ENCODE measurements at regions not wholly inside any gene's neighbourhood (a gene's known extent, or its start where the extent isn't known, plus 50 kb on each side); places are given as distances from the start of the nearest gene placed in this dataset.

DNA sequence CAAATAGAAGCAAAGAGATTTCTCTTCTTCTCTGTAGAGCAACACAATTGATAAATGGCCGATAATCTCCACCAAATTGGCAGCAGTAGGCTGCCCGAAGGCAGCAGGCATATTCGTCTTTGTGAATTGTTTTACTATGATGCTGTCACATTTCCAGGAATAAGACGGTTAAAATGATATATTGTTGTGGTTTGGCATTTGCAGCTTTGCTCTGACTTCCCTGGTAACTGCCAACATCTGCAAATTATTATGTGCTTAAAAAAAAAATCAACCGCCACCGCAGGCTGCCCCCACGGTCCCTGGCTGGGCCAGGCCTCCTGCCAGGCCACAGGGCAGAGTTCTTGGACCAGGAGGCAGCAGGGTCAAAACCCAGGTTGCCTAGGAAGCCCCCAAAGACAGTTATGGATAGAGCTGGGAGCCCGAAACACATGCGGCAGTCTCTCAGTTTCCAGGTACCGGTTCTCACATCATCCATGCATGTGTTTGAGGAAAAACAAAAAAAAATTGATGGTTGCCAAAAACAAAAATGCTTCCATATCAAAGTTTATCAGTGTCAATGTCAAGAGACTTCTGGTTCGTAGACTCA is 179.3 kb downstream of the ETS2 start:
- DNase-seq (ENCODE audit: low read depth) = peak; percentile 87

DNA sequence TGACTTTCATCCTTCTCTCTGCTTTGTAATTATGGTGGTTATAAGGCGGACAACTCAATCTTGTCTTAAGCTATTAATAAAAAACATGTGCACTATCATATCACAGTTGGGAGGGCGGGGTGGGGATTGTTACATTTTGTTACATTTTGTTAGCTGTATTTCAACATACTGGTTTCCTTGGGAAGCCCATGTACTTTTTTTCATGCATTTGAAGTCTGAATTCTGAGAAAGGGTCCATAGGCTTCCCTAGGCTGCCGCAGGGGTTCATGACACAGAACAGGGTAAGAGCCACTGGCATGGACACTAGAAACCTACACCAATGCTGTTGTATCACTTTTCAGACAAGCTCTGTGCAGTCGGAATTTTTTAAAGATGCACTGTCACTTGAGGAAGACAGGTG is 178.8 kb downstream of the ETS2 start:
- DNase-seq (ENCODE audit: low read depth) = no peak

DNA sequence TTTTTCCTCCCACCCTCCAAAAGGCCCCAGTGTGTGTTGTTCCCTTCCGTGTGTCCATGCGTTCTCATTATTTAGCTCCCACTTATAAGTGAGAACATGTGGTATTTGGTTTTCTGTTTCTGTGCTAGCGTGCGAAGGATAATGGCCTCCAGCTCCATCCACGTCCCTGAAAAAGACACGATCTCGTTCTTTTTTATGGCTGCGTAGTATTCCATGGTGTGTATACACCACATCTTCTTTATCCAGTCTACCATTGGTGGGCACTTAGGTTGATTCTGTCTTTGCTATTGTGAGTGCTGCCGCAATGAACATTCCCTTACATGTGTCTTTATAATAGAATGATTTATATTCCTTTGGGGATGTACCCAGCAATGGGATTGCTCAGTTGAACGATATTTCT is 177.8 kb downstream of the ETS2 start:
- no peak for DNase-seq (ENCODE audit: low read depth)

DNA sequence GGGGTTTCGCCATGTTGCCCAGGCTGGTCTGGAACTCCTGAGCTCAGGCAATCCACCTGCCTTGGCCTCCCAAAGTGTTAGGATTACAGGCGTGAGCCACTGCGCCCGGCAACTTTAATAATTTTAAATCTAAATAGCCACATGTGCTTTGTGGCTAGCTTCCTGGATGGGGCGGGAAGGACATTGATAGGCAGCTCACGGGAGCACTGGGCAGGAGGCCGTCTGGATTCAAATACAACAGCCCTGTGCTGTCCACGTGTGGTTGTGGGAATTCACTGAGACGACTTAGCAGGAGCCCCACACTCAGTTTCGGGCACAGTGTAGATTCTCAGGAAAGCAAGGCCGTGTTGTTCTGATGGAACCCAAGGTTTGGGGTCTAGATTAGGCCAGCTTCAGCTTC is 177.1 kb downstream of the ETS2 start:
- DNase-seq (ENCODE audit: low read depth) = no peak

DNA sequence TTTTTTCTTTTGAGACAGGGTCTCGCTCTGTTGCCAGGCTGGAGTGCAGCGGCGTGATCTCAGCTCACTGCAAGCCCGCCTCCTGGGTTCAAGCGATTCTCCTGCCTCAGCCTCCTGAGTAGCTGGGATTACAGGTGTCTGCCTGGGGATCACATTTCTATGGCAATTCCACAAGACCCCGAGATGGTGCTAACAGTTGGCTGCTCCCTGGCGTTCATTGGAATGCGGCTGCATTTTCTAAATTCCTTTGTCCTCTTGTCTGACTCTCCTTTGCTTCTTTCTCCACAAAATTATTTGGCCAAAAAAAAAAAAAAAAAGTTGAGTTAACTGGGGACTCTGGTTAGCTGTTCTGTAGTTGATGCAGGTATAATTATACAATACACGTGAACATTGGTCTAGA is 176.4 kb downstream of the ETS2 start:
- DNase-seq (ENCODE audit: low read depth) = no peak

DNA sequence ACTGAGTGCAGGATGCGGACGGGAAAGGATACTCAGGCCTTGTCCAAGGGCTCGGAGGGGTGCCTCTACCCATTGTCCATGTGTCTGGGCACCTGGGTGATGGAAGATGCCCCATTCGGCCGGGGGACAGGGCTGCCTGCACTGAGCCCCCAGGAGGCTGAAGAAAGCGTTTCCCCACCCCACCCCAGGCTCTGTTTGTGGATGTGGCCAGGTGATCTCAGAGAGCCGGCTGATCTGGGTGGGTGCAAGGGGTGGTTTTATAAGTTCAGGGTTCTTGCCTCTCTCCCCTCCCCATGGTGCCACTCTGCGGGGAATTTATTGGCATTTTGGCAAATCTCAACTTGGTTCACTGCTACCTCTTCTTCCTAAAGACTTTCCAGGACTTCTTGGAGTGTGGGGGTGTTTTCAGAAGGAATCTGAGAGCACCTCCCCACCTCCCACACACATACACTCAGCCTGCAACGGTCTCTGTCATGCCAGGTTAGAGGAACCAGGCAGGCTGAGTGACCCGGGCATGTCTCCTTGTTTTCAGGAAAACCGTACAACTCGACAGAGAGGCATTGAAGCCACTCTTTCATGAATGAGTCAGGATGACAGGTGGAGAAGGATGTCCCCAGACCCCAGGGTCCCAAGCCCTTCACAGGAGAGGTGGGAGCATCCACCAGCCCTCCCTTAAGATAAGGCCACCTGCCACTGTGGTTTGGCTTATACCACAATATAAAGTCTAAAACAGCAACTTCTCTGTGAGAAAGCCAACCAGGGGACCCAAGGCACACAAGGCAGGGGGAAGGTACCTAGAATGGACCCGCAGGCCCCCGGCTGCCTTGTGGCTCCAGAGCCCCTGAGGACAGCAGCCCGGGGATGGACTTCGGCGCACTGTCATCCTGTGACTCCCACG is 174.9 kb downstream of the ETS2 start:
- no peak for DNase-seq (ENCODE audit: low read depth)

DNA sequence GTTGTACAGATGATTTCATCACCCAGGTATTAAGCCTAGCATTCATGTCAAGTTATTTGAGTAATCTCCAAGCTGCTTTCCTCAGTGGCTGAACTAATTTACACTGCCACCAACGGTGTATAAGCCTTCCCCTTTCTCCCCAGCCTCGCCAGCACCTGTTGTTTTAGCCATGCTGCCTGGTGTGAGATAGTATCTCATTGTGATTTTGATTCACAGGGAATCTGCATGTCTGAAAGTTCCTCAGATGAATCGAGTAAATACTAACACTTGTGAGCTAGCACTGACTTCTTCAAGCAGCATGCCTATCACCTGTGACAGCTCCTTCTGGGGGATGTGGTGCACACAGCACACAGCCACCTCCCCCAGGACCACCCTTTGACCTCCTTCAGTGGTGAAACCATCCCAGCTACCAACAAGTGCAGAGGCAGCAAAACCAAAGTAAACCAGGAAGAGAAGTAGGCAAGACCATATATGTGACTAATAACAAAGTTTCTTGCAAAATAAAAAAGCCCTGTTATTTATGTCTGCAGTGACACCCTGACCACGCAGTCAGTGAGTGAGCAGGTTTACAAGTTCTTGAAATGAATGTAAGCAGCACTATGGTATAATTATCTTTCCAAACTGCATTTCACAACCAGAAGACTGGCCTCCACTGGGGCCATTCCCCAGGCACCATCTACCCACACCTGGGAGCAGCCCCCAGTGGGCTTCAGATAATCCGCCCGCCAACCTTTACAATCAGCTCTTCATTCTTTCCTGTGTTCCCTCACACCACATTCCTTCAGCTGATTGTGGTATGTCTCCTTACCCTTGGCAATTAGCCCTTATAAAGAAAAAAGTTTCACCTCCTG is 173.8 kb downstream of the ETS2 start:
- peak; percentile 50 for DNase-seq (ENCODE audit: low read depth)

DNA sequence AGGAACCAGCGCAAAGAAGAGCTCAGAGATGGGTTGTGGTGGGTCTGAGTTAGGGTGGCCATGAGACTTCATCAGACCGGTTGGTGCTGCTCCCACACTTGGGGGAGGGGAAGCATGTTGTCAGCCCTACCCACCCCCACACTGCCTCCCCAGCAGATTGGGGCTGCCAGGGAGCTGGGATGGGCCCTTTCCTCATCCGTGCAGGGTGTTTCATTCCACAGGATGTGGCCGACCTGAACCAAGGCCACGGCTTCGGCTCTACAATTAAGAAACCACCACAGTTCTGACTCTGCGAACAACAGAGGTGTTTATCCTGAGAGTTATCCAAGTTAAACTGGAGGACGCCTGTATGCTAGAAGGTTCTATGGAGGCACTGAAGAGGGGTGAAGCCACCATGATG is 171.2 kb downstream of the ETS2 start:
- DNase-seq (ENCODE audit: low read depth) = no peak

DNA sequence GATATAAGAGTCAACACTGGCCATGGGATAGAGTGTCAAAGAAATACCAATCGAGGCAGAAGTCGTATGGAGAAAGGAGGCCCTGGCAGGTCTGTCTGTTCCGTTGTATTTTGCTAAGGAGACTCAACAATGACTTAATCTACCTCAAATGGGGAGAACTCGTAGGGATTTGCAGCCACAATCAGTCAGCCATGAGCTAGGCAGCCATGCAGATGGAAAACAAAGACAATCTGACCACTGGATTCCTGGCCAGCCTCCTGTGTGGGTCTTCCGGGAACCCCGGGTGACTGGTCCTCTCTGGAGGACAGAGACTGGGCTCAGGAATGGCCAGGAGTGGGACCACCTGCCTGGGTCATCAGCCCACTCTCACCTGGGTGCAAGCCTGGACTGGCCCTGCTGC is 167.8 kb downstream of the ETS2 start:
- DNase-seq (ENCODE audit: low read depth) = no peak

DNA sequence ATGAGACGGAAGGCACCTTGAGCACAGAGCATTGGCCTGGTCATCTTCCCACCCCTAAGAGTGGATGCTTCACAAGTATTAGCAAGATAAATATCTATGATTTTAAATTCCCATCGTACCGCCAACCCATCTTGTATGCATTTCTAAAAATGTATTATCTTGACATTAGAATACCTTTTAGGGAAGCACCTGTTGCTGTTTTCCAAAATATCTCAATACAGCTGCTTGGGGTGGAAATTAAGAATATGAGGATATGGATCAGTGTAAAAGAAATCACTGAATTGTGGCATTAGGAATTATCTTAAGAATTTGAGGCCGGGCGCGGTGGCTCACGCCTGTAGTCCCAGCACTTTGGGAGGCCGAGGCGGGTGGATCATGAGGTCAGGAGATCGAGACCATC is 166.3 kb downstream of the ETS2 start:
- DNase-seq (ENCODE audit: low read depth) = no peak

DNA sequence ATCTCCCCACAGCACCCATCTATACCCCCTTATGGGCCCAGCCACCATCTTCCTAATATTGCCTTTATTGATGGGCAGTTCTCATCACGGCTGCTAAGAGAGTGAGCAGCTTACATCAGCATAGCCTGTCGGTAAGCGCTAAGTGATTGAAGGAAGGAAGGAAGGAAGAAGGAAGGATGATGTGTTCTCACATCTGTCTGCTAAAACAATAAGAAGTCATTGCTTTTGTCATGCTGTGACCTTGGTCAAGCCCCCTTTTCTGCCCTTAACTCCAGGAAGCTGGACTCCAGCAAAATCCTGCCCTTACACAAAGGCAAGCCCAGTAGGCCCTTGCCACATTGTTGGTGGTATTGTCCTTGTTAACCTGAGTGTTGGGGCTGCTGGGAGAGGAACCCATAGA is 165.0 kb downstream of the ETS2 start:
- DNase-seq (ENCODE audit: low read depth) = no peak

DNA sequence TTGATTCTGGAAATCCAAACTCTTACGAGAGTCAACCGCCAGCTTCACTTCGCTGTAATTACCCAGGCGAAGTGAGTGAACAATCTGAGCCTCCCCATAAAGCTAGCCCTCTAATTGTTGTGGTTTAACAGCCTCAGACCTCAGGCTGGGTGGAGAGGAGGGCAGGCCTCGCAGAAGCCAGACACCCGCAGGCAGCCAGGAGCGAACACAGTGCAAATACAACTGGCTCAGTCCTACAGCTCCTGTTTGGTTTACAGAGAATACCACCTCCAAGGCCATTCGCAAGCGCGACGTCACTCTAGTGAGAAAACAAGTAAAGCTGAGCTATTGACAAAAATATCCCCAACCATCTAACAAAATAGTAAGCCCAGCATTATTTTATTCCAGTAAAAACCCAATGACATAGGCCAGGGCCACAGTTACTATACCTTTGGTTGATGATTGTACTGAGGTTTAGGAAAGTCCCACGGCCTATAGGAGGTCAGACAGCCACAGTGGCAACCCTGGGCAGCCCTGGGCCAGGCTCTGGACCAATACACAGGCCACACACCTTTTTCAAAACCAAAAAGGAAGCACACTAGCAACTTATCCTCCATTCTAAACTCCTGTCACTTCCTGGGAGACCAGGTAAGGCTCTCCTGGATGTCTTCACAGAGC is 163.3 kb downstream of the ETS2 start:
- no peak for DNase-seq (ENCODE audit: low read depth)

DNA sequence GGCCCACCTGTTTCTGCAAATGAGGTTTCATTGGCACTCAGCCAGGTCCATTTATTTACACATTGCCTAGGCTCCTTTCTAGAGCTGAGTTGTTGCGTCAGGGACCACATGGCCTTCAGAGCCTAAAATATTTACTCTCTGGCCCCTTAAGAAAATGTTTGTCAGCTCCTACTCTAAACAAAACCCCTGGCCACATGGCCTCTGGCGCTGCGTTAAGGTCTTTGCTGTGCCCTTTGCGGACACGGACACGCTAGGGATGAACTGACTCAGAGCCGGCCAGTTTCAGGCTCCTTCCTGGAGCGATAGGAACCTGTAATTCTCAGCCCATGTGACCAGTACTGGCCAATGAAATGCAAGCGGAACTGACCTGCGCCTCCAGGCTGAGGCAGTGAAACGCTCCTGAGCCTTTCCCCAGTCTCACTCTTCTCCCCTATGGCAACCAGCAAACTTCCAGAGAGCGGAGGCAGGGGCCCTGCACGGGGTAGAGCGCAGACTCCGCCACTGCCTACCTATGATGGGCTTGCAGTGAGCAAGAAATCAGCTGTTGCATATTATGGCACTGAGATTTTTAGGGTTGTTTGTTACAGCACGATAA is 160.3 kb downstream of the ETS2 start:
- no peak for DNase-seq (ENCODE audit: low read depth)

DNA sequence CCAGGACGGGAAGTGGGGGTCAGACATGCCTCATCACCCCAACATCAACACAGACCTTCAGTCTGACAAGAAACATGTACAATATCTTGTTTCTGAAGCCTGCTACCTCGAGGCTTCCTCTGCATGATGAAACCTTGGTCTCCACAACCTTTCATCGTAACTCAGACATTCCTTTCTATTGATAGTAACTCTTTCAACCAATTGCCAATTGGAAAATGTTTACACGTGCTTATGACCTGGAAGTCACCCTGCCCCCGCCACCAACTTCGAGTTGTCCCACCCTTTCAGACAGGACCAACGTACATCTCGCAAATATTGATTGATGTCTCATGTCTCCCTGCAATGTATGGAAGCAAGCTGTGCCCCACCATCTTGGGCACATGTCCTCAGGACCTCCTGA is 159.5 kb downstream of the ETS2 start:
- DNase-seq (ENCODE audit: low read depth) = no peak

DNA sequence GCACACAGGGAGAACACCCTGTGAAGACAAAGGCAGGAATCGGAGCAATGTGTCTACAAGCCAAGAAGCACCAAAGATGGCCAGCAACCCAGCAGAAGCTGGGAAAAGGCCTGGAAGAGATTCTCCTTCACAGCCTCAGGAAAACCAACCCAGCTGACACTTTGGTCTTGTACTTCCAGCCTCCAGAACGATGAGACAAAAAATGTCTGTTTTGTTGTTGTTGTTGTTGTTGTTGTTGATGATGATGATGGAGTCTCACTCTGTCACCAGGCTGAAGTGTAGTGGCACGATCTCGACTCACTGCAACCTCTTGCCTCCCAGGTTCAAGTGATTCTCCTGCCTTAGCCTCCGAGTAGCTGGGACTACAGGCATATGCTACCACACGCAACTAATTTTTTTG is 157.3 kb downstream of the ETS2 start:
- DNase-seq (ENCODE audit: low read depth) = no peak

DNA sequence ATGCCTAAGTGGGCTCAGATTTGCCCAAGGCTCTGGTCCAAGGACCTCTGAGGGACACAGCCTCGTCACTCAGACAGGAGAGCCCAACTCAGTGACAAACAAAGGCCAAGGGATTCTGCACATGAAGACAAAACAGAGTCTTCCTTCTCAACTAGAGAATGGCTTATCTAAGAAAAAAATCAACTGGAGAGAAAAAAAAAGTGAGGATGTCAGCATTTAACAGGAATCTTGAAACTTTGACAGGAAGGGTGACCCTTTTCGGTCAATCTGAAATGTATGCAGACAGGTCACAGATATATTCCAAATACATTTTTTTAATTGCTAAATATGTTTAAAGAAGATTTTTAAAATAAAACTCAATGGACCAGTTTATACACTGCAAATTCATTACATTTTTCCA is 154.5 kb downstream of the ETS2 start:
- DNase-seq (ENCODE audit: low read depth) = no peak

DNA sequence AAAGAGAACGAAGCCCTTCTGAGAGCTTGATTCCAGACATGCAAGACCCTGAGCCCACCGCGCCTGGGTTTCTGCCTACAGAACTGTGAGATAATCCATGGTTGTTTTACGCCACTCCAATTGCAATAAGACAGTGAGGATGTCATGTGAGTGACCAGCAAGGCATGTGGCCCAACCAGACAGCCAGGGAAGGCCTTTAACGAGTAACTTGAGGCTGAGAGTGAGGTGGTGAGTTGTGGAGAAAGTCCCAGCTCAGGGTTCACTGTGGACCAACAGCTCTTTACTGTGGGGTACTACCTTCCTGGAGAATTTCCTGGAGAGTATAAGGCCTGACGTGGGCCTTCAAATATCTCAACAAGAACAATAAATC is 153.9 kb downstream of the ETS2 start:
- no peak for DNase-seq (ENCODE audit: low read depth)

DNA sequence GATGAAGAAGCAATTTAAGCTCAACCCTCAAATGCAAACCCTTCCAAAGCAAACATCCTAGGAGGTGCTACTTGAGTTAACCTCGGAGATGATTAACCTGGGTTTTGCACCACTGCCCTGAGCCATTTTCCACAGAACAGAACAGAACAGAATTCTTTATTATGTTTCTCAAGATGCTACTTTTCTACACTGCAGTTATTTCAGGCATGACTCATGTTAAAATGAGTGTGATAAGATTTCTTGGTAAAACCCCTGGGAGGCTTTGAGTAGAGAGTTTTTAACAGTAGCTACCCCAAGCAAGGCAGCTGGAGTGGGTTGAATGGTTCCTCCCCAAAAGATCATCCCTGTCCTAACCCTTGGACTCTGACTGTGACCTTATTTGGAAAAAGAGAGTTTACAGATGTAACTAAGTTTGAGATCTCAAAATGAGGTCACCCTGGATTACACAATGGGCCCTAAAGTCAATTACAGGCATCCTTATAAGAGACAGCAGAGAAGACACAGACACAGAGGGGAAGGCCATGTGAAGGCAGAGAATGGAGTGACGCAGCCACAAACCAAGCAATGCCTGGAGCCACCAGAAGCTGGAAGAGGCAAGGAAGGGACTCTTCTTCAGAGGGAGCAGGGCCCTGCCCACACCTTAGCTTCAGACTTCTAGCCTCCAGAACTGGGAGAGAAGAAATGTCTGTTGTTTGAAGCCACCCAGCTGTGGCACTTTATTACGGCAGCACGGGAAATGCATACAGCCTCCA is 153.4 kb downstream of the ETS2 start:
- DNase-seq (ENCODE audit: low read depth) = peak; percentile 69

DNA sequence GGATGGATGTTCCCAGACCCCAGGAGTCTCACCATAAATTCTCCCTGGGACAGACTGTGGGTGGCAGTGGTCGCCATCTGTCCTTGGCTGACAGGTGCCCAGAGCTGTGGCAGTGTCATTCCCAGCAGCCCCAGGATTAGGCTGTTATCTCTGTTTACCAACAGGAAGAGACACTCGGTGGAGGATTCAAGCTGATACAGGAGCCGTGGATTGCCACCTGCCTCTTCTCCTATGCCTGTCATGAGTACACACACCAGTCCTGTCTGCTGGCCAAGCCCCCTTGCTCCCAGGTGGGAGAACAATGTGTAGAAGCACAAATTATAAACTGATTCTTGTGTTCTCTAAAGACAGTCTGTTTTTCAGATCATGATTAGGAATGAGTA is 152.6 kb downstream of the ETS2 start:
- no peak for DNase-seq (ENCODE audit: low read depth)

DNA sequence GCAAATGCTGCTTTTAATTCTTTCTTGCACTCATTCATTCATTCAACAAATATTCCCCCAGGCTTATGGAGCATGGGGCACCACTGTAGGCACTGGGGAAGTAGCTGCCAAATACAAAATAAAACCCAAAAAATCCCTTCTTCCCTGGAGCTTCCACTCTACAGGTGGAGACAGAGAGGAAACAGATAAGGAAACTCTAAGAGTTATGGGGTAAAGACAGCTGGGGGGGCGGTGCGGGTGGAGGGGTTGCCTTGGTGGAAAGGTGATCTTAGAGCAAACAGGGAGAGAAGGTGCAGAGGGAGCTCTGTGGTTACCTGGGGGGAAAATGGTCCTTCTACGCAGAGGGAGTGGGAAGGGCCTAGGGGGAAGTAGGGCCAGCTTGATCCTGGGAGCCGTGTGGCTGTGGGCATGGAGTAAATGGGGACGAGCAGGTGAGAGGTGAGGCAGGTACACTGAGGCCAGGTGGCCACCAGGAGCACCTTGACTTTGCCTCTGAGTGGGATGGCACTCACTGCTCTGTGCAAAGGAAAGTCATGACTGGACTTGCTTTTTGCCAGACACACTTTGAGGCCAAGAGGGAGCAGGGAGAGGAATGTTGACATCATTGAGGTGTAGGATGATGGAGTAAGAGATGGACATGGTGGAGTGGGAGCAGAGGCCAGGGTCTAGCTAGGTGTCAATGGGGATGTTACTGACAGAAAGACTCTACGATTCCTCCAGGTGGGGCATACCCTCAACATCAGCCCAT is 152.0 kb downstream of the ETS2 start:
- no peak for DNase-seq (ENCODE audit: low read depth)

Data from GM04504 (cell line).